Prostate gland (tissue), 2 donors: ENCODE measurements at regions not wholly inside any gene's neighbourhood (a gene's known extent, or its start where the extent isn't known, plus 50 kb on each side); places are given as distances from the start of the nearest gene placed in this dataset.

ENCODE experiments used
- DNase-seq: peaks from one replicate; pipeline ENCODE4 v3.0.0-alpha.2; 2019; ENCODE audit warnings: low spot score
- H3K27ac ChIP-seq, 2 donors: fragments of 200-600 bp; sonication (generic); 2 replicates each; pipeline ENCODE4 v1.5.1; 2017 to 2019
- H3K27me3 ChIP-seq: fragments of 200-600 bp; sonication (generic); replicated peaks from 2 replicates; pipeline ENCODE4 v1.5.1; 2019; ENCODE audit not compliant: insufficient read depth
- H3K36me3 ChIP-seq, 2 donors: fragments of 200-600 bp; sonication (generic); 1 replicate in 1 of 2; 2 replicates in 1 of 2; pipeline versions ENCODE4 v1.5.1 to v1.8.1; 2017 to 2019
- H3K4me1 ChIP-seq: fragments of 200-600 bp; sonication (generic); replicated peaks from 2 replicates; pipeline ENCODE4 v1.5.1; 2019
- H3K4me3 ChIP-seq, 2 donors: fragments of 200-600 bp; sonication (generic); 2 replicates each; pipeline ENCODE4 v1.5.1; 2017 to 2019
- H3K9me3 ChIP-seq: fragments of 200-600 bp; sonication (generic); 2 replicates; pipeline ENCODE4 v1.5.1; 2017
- POLR2A ChIP-seq: fragments of 450-650 bp; IDR thresholded peaks from one replicate; pipeline ENCODE4 v1.6.1; 2016; ENCODE audit warnings: antibody characterized with exemption, mild to moderate bottlenecking
- POLR2AphosphoS5 ChIP-seq: sonication (generic); formaldehyde crosslinking; IDR thresholded peaks from one replicate; pipeline ENCODE4 v1.6.1; 2017; ENCODE audit warnings: antibody characterized with exemption
- WGBS: methylation state at CpG from one replicate; pipeline ENCODE4 v1.1.5; 2018; 5-methylcytosine and 5-hydroxymethylcytosine counted together
- intact Hi-C: fragments of 100-400 bp; cut with DNase I; formaldehyde crosslinking; loops from one replicate; pipeline ENCODE4 v1.14.2; 2022
- TF ChIP-seq, protein P1 (sequence below), 4 experiments: fragments of 200-600 bp in 2 of 4; fragments of 450-650 bp in 2 of 4; sonication (generic) in 2 of 4; IDR thresholded peaks; 1 replicate in 3 of 4; 2 replicates in 1 of 4; pipeline ENCODE4 v1.5.1; 2016 to 2019; ENCODE audit warnings: antibody characterized with exemption in 4 of 4, mild to moderate bottlenecking in 2 of 4, moderate library complexity in 2 of 4

GRCh38 chr10:4390219-4390618 is 435.8 kb upstream of the AKR1E2 start:
- Histone ChIP-seq H3K27me3 (no peaks in the 10 kb centered on the region), H3K4me3 (no peak overlapping the region), H3K9me3 (no peaks in the 10 kb centered on the region), H3K36me3 (no peaks in the 10 kb centered on the region), H3K27ac (no peak overlapping the region), H3K4me1 (no peaks in the 10 kb centered on the region)
- TF ChIP-seq POLR2AphosphoS5 (no peak), POLR2A (no peak)
- TF ChIP-seq, protein P1, sequence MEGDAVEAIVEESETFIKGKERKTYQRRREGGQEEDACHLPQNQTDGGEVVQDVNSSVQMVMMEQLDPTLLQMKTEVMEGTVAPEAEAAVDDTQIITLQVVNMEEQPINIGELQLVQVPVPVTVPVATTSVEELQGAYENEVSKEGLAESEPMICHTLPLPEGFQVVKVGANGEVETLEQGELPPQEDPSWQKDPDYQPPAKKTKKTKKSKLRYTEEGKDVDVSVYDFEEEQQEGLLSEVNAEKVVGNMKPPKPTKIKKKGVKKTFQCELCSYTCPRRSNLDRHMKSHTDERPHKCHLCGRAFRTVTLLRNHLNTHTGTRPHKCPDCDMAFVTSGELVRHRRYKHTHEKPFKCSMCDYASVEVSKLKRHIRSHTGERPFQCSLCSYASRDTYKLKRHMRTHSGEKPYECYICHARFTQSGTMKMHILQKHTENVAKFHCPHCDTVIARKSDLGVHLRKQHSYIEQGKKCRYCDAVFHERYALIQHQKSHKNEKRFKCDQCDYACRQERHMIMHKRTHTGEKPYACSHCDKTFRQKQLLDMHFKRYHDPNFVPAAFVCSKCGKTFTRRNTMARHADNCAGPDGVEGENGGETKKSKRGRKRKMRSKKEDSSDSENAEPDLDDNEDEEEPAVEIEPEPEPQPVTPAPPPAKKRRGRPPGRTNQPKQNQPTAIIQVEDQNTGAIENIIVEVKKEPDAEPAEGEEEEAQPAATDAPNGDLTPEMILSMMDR (IDR thresholded peaks at IDR 0.05), result no peak
- 76% methylated on average over 2 of the region's 2 CpGs for WGBS
- intact Hi-C loops, result no loop called here
- no peak for DNase-seq

DNA sequence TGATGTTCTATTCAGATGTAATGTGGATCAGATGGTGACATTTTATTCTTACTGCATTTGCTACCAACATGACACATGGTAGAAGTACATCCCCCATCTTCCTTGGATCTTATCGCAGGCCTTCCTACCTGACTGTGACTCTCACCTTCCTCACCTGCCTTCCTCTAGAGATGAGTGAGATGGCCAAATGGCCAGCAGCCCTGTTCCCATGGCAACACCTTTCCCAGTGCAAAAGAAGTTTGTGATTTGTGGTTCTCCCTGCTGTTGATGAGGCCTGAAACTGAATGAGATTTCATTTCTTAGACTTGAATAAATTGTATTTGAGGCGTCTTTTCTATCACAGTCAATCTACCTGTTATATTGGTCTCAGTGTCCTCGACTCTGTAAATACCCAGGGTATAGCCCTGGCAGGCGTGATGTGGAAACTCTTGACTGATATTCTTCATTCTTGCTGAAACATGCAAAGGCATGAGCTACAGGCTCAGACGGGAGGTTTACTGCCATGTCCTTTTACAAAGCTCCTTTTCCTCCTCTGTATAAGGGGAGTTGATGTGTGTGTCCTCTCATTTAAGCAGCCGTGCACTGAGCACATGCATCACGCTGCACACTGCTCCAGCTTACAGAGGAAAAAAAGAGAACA is 440.7 kb upstream of the AKR1E2 start:
- intact Hi-C loops, result no loop called here
- DNase-seq, result peak; percentile 24
- WGBS, result 59% methylated on average over 7 of the region's 7 CpGs
- H3K9me3 ChIP-seq, result no peaks in the 10 kb centered on the region
- no peaks in the 10 kb centered on the region for H3K36me3 ChIP-seq
- no peak overlapping the region for H3K4me3 ChIP-seq
- TF ChIP-seq, protein P1 (IDR thresholded peaks at IDR 0.05), result no peak
- TF ChIP-seq POLR2AphosphoS5, result no peak
- no peak for TF ChIP-seq POLR2A
- no peaks in the 10 kb centered on the region for H3K4me1 ChIP-seq
- no peak overlapping the region for H3K27ac ChIP-seq
- H3K27me3 ChIP-seq, result no peaks in the 10 kb centered on the region

GRCh38 chr10:4384245-4384644 is 441.8 kb upstream of the AKR1E2 start:
- Histone ChIP-seq H3K9me3 (no peaks in the 10 kb centered on the region), H3K4me3 (no peak overlapping the region), H3K27me3 (no peaks in the 10 kb centered on the region), H3K36me3 (no peaks in the 10 kb centered on the region), H3K27ac (no peak overlapping the region), H3K4me1 (no peaks in the 10 kb centered on the region)
- DNase-seq, result no peak
- intact Hi-C loops, result no loop called here
- 36% methylated on average over 4 of the region's 4 CpGs for WGBS
- TF ChIP-seq, protein P1 (IDR thresholded peaks at IDR 0.05), result no peak
- TF ChIP-seq POLR2A (no peak), POLR2AphosphoS5 (no peak)

DNA sequence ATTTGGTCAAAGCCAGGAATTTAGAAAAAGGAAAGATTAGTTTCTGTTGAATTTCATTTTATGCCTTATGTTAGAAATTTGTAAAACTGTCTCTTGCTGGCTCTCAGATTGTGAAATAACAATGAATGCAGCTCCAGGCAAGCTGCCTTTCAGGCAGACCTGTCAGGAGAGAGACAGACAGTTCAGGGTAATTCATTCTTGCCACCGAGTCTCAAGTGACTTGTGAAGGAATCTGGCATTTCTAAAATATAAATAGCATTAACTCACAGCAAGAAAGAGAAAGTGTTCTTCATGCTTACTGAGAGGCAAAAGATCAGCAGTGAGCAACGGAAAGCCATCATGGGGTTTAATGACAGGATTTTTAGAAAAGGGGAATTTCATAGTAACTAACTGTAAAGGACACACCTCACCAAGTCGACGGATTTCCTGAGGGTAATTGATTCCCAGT is 442.3 kb upstream of the AKR1E2 start:
- no peak overlapping the region for H3K27ac ChIP-seq
- intact Hi-C loops, result no loop called here
- no peaks in the 10 kb centered on the region for H3K9me3 ChIP-seq
- DNase-seq, result no peak
- H3K27me3 ChIP-seq, result no peaks in the 10 kb centered on the region
- 31% methylated on average over 4 of the region's 4 CpGs for WGBS
- H3K36me3 ChIP-seq, result no peaks in the 10 kb centered on the region
- no peak overlapping the region for H3K4me3 ChIP-seq
- no peaks in the 10 kb centered on the region for H3K4me1 ChIP-seq
- no peak for TF ChIP-seq POLR2A
- TF ChIP-seq, protein P1 (IDR thresholded peaks at IDR 0.05), result no peak
- no peak for TF ChIP-seq POLR2AphosphoS5

- no peaks in the 10 kb centered on the region for H3K9me3 ChIP-seq
- no peak for DNase-seq
- H3K27ac ChIP-seq, result no peak overlapping the region
- no peak for TF ChIP-seq POLR2A
- no peak for TF ChIP-seq POLR2AphosphoS5
- TF ChIP-seq, protein P1 (IDR thresholded peaks at IDR 0.05), result no peak
- intact Hi-C loops, result no loop called here
- no peak overlapping the region for H3K4me3 ChIP-seq
- WGBS, result 77% methylated on average over 1 of the region's 1 CpG
- H3K36me3 ChIP-seq, result no peaks in the 10 kb centered on the region
- no peaks in the 10 kb centered on the region for H3K27me3 ChIP-seq
- no peaks in the 10 kb centered on the region for H3K4me1 ChIP-seq
Observed at GRCh38 chr10:4382811-4383210, 443.2 kb upstream of the AKR1E2 start.
